MM.1S (cell line): ENCODE measurements at regions not wholly inside any gene's neighbourhood (a gene's known extent, or its start where the extent isn't known, plus 50 kb on each side); places are given as distances from the start of the nearest gene placed in this dataset.

ENCODE experiments used
- DNase-seq: peaks from one replicate; pipeline ENCODE4 v3.0.0-alpha.2; 2015
- H2AFZ ChIP-seq: fragments of 300-600 bp; sonication (generic); 2 replicates; pipeline ENCODE4 v1.6.0; 2016; ENCODE audit warnings: antibody characterized with exemption, low read length
- H3F3A ChIP-seq: fragments of 300-600 bp; sonication (generic); 2 replicates; pipeline ENCODE4 v1.6.1; 2016; ENCODE audit warnings: mild to moderate bottlenecking, antibody characterized with exemption, low read length, moderate library complexity, mixed read lengths; ENCODE audit not compliant: insufficient read depth
- H3K27ac ChIP-seq: fragments of 300-600 bp; sonication (generic); 2 replicates; pipeline ENCODE4 v1.5.1; 2016; ENCODE audit warnings: mild to moderate bottlenecking, low read length
- H3K27me3 ChIP-seq: fragments of 300-600 bp; sonication (generic); replicated peaks from 2 replicates; pipeline ENCODE4 v1.6.0; 2016; ENCODE audit warnings: low read length; ENCODE audit not compliant: insufficient read depth
- H3K36me3 ChIP-seq: fragments of 300-600 bp; sonication (generic); replicated peaks from 2 replicates; pipeline ENCODE4 v1.6.1; 2016; ENCODE audit warnings: mild to moderate bottlenecking, low read length, mixed read lengths; ENCODE audit not compliant: insufficient read depth
- H3K4me1 ChIP-seq: fragments of 300-600 bp; sonication (generic); 2 replicates; pipeline ENCODE4 v1.6.1; 2016; ENCODE audit warnings: low read length, mixed read lengths
- H3K4me2 ChIP-seq: fragments of 300-600 bp; sonication (generic); 2 replicates; pipeline ENCODE4 v1.6.0; 2016; ENCODE audit warnings: low read depth, low read length
- H3K4me3 ChIP-seq: fragments of 300-600 bp; sonication (generic); 2 replicates; pipeline ENCODE4 v1.5.1; 2016; ENCODE audit warnings: low read length, mixed read lengths
- H3K79me2 ChIP-seq: fragments of 300-600 bp; sonication (generic); 2 replicates; pipeline ENCODE4 v1.6.1; 2016; ENCODE audit warnings: mixed run types, low read length, mixed read lengths
- H3K9ac ChIP-seq: fragments of 300-600 bp; sonication (generic); 2 replicates; pipeline ENCODE4 v1.6.1; 2016; ENCODE audit warnings: low read length, mixed read lengths
- H3K9me2 ChIP-seq: fragments of 300-600 bp; sonication (generic); replicated peaks from 2 replicates; pipeline ENCODE4 v1.6.1; 2016; ENCODE audit warnings: mild to moderate bottlenecking, low read length, mixed read lengths; ENCODE audit not compliant: insufficient read depth
- H3K9me3 ChIP-seq: fragments of 300-600 bp; sonication (generic); replicated peaks from 2 replicates; pipeline ENCODE4 v1.6.1; 2016; ENCODE audit warnings: mild to moderate bottlenecking, low read length, mixed read lengths; ENCODE audit not compliant: insufficient read depth
- H4K20me1 ChIP-seq: fragments of 300-600 bp; sonication (generic); 2 replicates; pipeline ENCODE4 v1.6.1; 2016; ENCODE audit warnings: mild to moderate bottlenecking, low read length, moderate library complexity, mixed read lengths; ENCODE audit not compliant: insufficient read depth
- EZH2 ChIP-seq: fragments of 300-600 bp; sonication (generic); optimal IDR thresholded peaks from 2 replicates; pipeline ENCODE3; 2017; ENCODE audit warnings: low read depth, mild to moderate bottlenecking, antibody characterized with exemption, low read length, mixed read lengths
- EZH2phosphoT487 ChIP-seq: fragments of 300-600 bp; sonication (generic); IDR thresholded peaks from 2 replicates; pipeline ENCODE4 v1.6.1; 2018; ENCODE audit warnings: antibody characterized with exemption, low read length
- TF ChIP-seq, protein P1 (sequence below): fragments of 300-600 bp; sonication (generic); IDR thresholded peaks from 2 replicates; pipeline ENCODE4 v1.5.1; 2016; ENCODE audit warnings: antibody characterized with exemption, low read length, mixed read lengths

DNA sequence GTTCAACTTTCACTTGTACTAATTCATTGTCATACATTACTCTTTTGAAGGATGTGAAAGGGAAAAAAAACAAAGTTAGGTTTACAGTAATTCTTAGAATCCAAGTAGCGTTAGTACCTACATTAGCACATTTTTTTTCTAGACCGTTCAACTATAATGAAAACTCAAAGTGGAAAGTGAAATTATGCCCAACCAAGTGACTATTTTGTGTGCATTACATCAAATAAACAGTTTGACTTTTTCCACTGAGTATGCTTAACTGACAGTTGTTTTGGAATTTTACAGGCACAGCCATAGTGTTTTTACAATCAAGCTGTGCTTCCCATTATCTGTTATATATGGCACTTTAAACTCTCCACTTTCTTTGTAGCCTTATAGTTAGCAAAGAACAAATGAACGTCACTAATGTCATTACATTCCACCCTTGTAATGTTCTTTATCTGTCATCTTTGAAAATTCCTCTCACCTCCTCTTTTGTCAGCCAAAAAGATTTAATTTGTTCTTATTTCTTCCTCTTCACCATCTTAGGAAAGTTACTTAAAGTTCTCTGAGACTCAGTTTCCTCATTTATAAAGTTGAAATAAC lies 142.3 kb upstream of the SOX2 start:
- no peak overlapping the region for H2AFZ ChIP-seq
- H3K9me3 ChIP-seq: no peaks in the 10 kb centered on the region
- H3K79me2 ChIP-seq: no peaks in the 10 kb centered on the region
- no peaks in the 10 kb centered on the region for H4K20me1 ChIP-seq
- TF ChIP-seq, protein P1, sequence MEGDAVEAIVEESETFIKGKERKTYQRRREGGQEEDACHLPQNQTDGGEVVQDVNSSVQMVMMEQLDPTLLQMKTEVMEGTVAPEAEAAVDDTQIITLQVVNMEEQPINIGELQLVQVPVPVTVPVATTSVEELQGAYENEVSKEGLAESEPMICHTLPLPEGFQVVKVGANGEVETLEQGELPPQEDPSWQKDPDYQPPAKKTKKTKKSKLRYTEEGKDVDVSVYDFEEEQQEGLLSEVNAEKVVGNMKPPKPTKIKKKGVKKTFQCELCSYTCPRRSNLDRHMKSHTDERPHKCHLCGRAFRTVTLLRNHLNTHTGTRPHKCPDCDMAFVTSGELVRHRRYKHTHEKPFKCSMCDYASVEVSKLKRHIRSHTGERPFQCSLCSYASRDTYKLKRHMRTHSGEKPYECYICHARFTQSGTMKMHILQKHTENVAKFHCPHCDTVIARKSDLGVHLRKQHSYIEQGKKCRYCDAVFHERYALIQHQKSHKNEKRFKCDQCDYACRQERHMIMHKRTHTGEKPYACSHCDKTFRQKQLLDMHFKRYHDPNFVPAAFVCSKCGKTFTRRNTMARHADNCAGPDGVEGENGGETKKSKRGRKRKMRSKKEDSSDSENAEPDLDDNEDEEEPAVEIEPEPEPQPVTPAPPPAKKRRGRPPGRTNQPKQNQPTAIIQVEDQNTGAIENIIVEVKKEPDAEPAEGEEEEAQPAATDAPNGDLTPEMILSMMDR: no peak
- no peak for TF ChIP-seq EZH2phosphoT487
- TF ChIP-seq EZH2: no peak
- no peaks in the 10 kb centered on the region for H3F3A ChIP-seq
- no peaks in the 10 kb centered on the region for H3K4me1 ChIP-seq
- H3K27me3 ChIP-seq: no peaks in the 10 kb centered on the region
- H3K9ac ChIP-seq: no peak overlapping the region
- no peak overlapping the region for H3K4me2 ChIP-seq
- H3K36me3 ChIP-seq: no peaks in the 10 kb centered on the region
- H3K4me3 ChIP-seq: no peak overlapping the region
- no peak overlapping the region for H3K27ac ChIP-seq
- H3K9me2 ChIP-seq: no peaks in the 10 kb centered on the region
- DNase-seq: no peak

DNA sequence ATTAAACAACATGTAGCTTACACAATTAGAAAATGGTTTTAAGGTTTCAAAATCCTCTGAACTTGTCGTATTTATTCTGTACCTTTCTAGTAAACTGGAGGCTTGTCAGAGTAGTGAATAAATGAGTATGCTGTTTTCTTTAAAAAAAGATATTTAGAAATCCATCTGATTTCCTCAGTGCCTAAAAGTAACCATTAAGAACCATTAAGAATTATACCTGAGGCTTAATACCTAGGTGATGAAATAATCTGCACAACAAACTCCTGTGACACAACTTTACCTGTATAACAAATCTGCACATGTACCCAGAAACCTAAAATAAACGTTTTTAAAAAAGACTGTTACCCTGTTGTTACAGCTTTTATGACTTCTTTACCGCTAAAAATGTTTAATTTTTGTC lies 143.0 kb upstream of the SOX2 start:
- H3K36me3 ChIP-seq: no peaks in the 10 kb centered on the region
- H3K27ac ChIP-seq: no peak overlapping the region
- TF ChIP-seq EZH2 (no peak), EZH2phosphoT487 (no peak)
- TF ChIP-seq, protein P1: no peak
- H3F3A ChIP-seq: no peaks in the 10 kb centered on the region
- no peaks in the 10 kb centered on the region for H3K9me2 ChIP-seq
- H2AFZ ChIP-seq: no peak overlapping the region
- H3K4me2 ChIP-seq: no peak overlapping the region
- DNase-seq: no peak
- no peaks in the 10 kb centered on the region for H3K79me2 ChIP-seq
- no peak overlapping the region for H3K4me3 ChIP-seq
- no peaks in the 10 kb centered on the region for H4K20me1 ChIP-seq
- no peaks in the 10 kb centered on the region for H3K27me3 ChIP-seq
- no peak overlapping the region for H3K9ac ChIP-seq
- no peaks in the 10 kb centered on the region for H3K9me3 ChIP-seq
- no peaks in the 10 kb centered on the region for H3K4me1 ChIP-seq

DNA sequence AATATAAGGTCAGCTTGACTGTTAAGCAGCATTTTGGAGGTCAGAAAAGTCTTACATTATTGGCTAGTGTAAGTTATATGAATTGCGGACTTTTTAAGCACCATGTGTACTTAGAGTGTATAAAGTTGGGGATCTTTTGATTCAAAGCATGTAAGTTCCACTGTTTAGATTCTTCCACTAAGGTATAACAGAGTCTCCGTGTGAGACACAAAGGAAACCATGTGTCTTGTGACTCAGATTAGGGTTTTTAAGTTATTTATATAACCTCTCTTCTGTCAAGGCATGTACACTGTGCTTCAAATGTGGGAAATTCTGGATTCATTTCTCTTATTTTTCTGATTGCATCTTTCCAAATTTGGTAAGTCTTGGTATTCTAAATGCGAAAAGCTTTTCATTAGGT lies 143.5 kb upstream of the SOX2 start:
- Histone ChIP-seq H2AFZ (no peak overlapping the region), H3K9ac (no peak overlapping the region), H3K27ac (no peak overlapping the region), H3K9me3 (no peaks in the 10 kb centered on the region), H3K9me2 (no peaks in the 10 kb centered on the region), H3K79me2 (no peaks in the 10 kb centered on the region), H4K20me1 (no peaks in the 10 kb centered on the region), H3K4me1 (no peaks in the 10 kb centered on the region), H3K36me3 (no peaks in the 10 kb centered on the region), H3K4me2 (no peak overlapping the region), H3K4me3 (no peak overlapping the region), H3K27me3 (no peaks in the 10 kb centered on the region), H3F3A (no peaks in the 10 kb centered on the region)
- TF ChIP-seq EZH2 (no peak), EZH2phosphoT487 (no peak)
- TF ChIP-seq, protein P1: no peak
- no peak for DNase-seq
